Ovary (tissue), 7 donors: ENCODE measurements at regions not wholly inside any gene's neighbourhood (a gene's known extent, or its start where the extent isn't known, plus 50 kb on each side); places are given as distances from the start of the nearest gene placed in this dataset.

ENCODE experiments used
- DNase-seq, 5 donors: peaks; one replicate each; pipeline ENCODE4 v3.0.0-alpha.2; 2019 to 2020
- H3K27ac ChIP-seq, 2 donors: fragments of 200-600 bp; one replicate each; pipeline versions ENCODE4 v1.5.1 to v1.8.0; 2019 to 2022
- H3K27me3 ChIP-seq: fragments of 200-600 bp; one replicate; pipeline ENCODE4 v1.8.0; 2022
- H3K36me3 ChIP-seq: fragments of 200-600 bp; sonication (generic); one replicate; pipeline ENCODE4 v1.5.1; 2019
- H3K4me1 ChIP-seq: one replicate; pipeline ENCODE4 v1.8.1; 2013; ENCODE audit warnings: mild to moderate bottlenecking, moderate library complexity; ENCODE audit not compliant: insufficient read depth
- H3K4me3 ChIP-seq: fragments of 200-600 bp; sonication (generic); one replicate; pipeline ENCODE4 v1.5.1; 2017
- H3K9me3 ChIP-seq, 2 donors: fragments of 200-600 bp in 1 of 2; sonication (generic) in 1 of 2; one replicate each; pipeline versions ENCODE4 v1.5.1 to v1.8.1; 2013 to 2019; ENCODE audit warnings: mild to moderate bottlenecking in 1 of 2, moderate library complexity in 1 of 2
- EP300 ChIP-seq: sonication (generic); formaldehyde crosslinking; IDR thresholded peaks from one replicate; pipeline ENCODE4 v1.6.1; 2017; ENCODE audit warnings: antibody characterized with exemption
- POLR2A ChIP-seq: fragments of 450-650 bp; IDR thresholded peaks from one replicate; pipeline ENCODE4 v1.6.1; 2017; ENCODE audit warnings: antibody characterized with exemption, mild to moderate bottlenecking, moderate library complexity
- whole genome bisulfite sequencing, 3 donors: extraction: QIAGEN DNeasy Blood & Tissue Kit in 1 of 3; methylation state at CpG; one replicate each; pipeline versions ENCODE4 v1.1.5 to v1.1.7; 2013 to 2017; 5-methylcytosine and 5-hydroxymethylcytosine counted together
- intact Hi-C, 4 donors: fragments of 100-400 bp; cut with DNase I; formaldehyde crosslinking; loops; one replicate each; pipeline versions ENCODE4 v1.11.0 to v1.15.1; 2022 to 2023
- TF ChIP-seq, protein P1 (sequence below), 3 donors: fragments of 450-650 bp in 2 of 3; fragments of 200-600 bp in 1 of 3; IDR thresholded peaks; one replicate each; pipeline versions ENCODE4 v1.5.1 to v1.8.0; 2016 to 2022; ENCODE audit warnings: antibody characterized with exemption in 3 of 3, mild to moderate bottlenecking in 1 of 3
- donor health status: DM: no; HTN: no; CAD: no; lungs with moderate emphysema.
- donor health status: DM: no; HTN: no; CAD: no.
- donor health status: Bipolar disorder and iron deficiency.
- donor health status: DM: no; HTN: no; CAD: no.
- donor health status: DM: yes; HTN: yes; CAD: no.

DNA sequence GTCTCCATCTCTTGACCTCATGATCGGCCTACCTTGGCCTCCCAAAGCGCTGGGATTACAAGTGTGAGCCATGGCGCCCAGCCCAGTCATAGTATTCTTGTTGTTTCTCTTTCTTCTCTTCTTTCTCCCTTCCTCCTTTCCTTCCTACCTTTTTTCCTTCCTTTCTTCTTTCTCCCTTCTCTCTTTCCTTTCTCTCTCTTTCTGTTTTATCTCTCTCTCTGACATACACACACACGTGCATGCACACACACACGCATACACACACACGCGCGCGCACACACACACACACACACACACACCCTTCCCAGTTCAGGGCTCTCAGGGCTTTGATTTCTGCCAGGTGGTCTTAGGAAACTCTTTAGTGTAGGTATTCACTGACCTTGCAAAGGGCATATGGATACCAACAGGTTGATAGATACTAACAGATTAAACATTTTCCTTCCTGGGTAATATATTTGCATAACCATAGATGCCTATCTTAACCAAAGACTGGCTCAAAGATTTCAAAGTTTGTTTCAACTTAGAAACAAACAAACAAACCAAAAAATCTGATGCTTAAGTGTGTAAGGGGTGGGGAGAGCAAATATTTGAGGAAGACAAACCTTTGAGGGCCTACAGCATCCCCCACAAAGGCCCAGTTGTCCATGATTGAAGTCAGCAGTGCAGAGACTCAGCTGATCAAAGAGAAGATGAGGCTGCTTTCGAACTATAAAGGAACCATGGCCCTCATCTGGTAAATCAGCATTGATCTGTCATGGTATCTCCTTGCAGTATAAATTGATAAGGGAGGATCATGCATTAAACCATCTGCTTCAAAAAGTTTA lies 288.2 kb upstream of the SEMA6A start:
- no peak for TF ChIP-seq POLR2A
- TF ChIP-seq, protein P1, sequence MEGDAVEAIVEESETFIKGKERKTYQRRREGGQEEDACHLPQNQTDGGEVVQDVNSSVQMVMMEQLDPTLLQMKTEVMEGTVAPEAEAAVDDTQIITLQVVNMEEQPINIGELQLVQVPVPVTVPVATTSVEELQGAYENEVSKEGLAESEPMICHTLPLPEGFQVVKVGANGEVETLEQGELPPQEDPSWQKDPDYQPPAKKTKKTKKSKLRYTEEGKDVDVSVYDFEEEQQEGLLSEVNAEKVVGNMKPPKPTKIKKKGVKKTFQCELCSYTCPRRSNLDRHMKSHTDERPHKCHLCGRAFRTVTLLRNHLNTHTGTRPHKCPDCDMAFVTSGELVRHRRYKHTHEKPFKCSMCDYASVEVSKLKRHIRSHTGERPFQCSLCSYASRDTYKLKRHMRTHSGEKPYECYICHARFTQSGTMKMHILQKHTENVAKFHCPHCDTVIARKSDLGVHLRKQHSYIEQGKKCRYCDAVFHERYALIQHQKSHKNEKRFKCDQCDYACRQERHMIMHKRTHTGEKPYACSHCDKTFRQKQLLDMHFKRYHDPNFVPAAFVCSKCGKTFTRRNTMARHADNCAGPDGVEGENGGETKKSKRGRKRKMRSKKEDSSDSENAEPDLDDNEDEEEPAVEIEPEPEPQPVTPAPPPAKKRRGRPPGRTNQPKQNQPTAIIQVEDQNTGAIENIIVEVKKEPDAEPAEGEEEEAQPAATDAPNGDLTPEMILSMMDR (IDR thresholded peaks at IDR 0.05), result no peak
- 71 to 85% (median 85%) methylated on average over 10 of the region's 10 CpGs for WGBS, 3 donors
- Histone ChIP-seq H3K27me3 (no peaks in the 10 kb centered on the region), H3K27ac (no peak overlapping the region), H3K4me3 (no peak overlapping the region), H3K4me1 (peaks cover 1% of the 10 kb centered on the region), H3K36me3 (no peaks in the 10 kb centered on the region), H3K9me3 (no peaks in the 10 kb centered on the region)
- DNase-seq, result no peak
- intact Hi-C loops, result no loop called here

DNA sequence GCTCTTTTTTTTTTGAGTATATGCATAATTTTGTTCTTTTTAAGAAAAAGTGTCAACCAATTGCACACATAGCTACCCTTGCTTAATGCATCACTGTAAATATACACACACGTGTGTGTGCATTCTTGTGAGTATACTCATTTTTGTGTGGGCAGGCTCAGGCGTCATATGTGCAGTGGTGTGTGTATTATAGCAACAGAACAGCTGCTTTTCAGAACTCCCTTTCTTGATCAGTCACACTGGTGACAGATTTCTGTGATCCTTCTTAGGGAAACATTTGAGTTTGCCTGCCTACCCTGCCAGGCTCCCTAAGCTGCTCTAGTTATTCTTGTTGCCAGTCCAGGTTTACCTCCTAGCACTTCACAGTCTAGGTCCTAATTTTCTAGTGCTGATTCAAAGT lies 287.0 kb upstream of the SEMA6A start:
- no peaks in the 10 kb centered on the region for H3K27me3 ChIP-seq
- H3K27ac ChIP-seq, result no peak overlapping the region
- no peak overlapping the region for H3K4me3 ChIP-seq
- no peaks in the 10 kb centered on the region for H3K36me3 ChIP-seq
- no peak for DNase-seq
- TF ChIP-seq, protein P1 (IDR thresholded peaks at IDR 0.05), result no peak
- TF ChIP-seq POLR2A, result no peak
- TF ChIP-seq EP300, result no peak
- H3K4me1 ChIP-seq, result peaks cover 1% of the 10 kb centered on the region
- H3K9me3 ChIP-seq, result no peaks in the 10 kb centered on the region
- intact Hi-C loops, result no loop called here
- 77 to 90% (median 88%) methylated on average over 2 of the region's 2 CpGs for WGBS, 3 donors

DNA sequence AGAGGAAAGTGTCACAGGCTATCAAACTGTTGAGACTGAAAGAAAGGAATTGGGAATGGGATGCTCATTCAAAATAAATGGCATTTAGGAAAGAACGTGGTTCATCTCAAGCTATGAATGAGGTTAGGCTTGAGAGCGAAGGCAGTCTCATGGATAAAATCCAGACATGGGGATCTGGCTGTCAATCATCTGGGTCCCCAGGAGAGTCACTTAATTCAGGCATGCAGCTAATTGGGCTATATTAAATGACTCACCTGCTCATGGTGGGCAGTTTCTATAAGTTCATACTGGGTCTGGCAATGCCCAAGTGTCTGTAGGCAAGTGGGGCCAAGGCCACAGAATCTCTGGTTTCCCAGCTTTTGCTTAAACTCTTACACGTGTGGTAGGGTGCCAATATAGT lies 286.5 kb upstream of the SEMA6A start:
- Histone ChIP-seq H3K4me1 (peaks cover 1% of the 10 kb centered on the region), H3K36me3 (no peaks in the 10 kb centered on the region), H3K27ac (no peak overlapping the region), H3K9me3 (no peaks in the 10 kb centered on the region), H3K27me3 (no peaks in the 10 kb centered on the region), H3K4me3 (no peak overlapping the region)
- TF ChIP-seq, protein P1 (IDR thresholded peaks at IDR 0.05), result no peak
- TF ChIP-seq POLR2A, result no peak
- no peak for TF ChIP-seq EP300
- no peak for DNase-seq
- intact Hi-C loops, result no loop called here
- 90 to 98% (median 92%) methylated on average over 3 of the region's 3 CpGs for WGBS, 3 donors

DNA sequence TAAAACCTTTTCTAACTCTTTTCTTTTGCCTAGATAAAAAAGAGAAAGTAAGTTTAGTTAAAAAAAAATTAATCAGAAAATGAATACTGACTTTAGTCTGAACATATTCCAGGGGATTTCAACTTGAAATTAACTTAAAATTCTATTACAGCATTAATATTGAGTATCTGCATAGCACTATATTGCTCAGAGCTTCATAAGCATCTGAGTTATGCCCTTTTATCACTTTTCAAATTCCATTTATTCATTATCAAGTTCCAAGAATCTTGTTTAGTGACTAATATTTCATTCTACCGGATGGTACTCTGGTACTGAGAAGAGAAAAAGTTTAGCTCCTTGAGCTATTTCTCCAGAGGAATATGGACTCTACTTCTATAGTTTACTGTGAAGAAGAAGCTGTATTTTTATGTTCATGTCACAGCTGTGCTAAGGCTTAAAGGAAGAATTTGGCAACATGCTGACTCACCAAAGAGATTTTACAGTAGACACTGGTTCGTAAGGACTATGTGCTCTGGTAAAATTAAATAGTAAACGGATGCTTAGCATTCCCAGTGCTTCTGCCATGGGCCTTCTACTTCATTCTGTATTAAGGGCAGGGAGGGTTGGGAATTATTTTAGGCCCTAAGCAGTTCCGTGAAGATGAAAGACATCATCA lies 285.2 kb upstream of the SEMA6A start:
- Histone ChIP-seq H3K4me3 (no peak overlapping the region), H3K4me1 (no peaks in the 10 kb centered on the region), H3K36me3 (no peaks in the 10 kb centered on the region), H3K27me3 (no peaks in the 10 kb centered on the region), H3K27ac (no peak overlapping the region), H3K9me3 (no peaks in the 10 kb centered on the region)
- intact Hi-C loops, result no loop called here
- WGBS, 3 donors, result 39 to 53% (median 43%) methylated on average over 4 of the region's 4 CpGs
- TF ChIP-seq EP300, result no peak
- TF ChIP-seq POLR2A, result no peak
- TF ChIP-seq, protein P1 (IDR thresholded peaks at IDR 0.05), result no peak
- no peak for DNase-seq
